H1 (cell line): ENCODE measurements at regions not wholly inside any gene's neighbourhood (a gene's known extent, or its start where the extent isn't known, plus 50 kb on each side); places are given as distances from the start of the nearest gene placed in this dataset.

Source experiments
- CBX5 ChIP-seq: fragments of 300-800, 300-1000 bp; sonication (generic); IDR thresholded peaks from 2 replicates; pipeline ENCODE4 v1.7.1; 2016; ENCODE audit warnings: antibody characterized with exemption, low read length, low read depth
- CEBPB ChIP-seq: IDR thresholded peaks from 2 replicates; pipeline ENCODE4 v1.6.1; 2012; ENCODE audit warnings: low read depth, low read length
- EP300 ChIP-seq, 2 experiments: IDR thresholded peaks; 1 replicate in 1 of 2; 2 replicates in 1 of 2; pipeline ENCODE4 v1.6.1; 2011 to 2012; ENCODE audit warnings: low read depth in 2 of 2, low read length in 2 of 2, mild to moderate bottlenecking in 2 of 2, borderline replicate concordance in 1 of 2, inconsistent platforms in 1 of 2, moderate library complexity in 1 of 2
- KDM1A ChIP-seq: fragments of 200-600, 300-600 bp; sonication (generic); IDR thresholded peaks from 2 replicates; pipeline ENCODE4 v1.7.1; 2016; ENCODE audit warnings: mild to moderate bottlenecking, low read length, borderline replicate concordance
- POU5F1 ChIP-seq: IDR thresholded peaks from 2 replicates; pipeline ENCODE4 v1.6.1; 2011; ENCODE audit warnings: low read depth, mild to moderate bottlenecking, low read length, moderate library complexity
- SP4 ChIP-seq: IDR thresholded peaks from 2 replicates; pipeline ENCODE4 v1.6.1; 2012; ENCODE audit warnings: low read length, inconsistent platforms
- TAF1 ChIP-seq: IDR thresholded peaks from 2 replicates; pipeline ENCODE4 v1.6.1; 2011; ENCODE audit warnings: mild to moderate bottlenecking, low read depth, low read length

GRCh38 chr18:2147476-2148230, 423.7 kb downstream of the METTL4 start (continued):
- TF ChIP-seq KDM1A (no peak), CBX5 (no peak), EP300 (IDR thresholded peaks at IDR 0.05; ENCODE audit: borderline replicate concordance in 1 of 2, low read depth in 2 of 2, low read length in 2 of 2) (no peak), SP4 (no peak), POU5F1 (no peak), TAF1 (no peak), CEBPB (no peak)
